ENCODE measurements at regions not wholly inside any gene's neighbourhood (a gene's known extent, or its start where the extent isn't known, plus 50 kb on each side); places are given as distances from the start of the nearest gene placed in this dataset.

GRCh38 chr20:6693178-6693807, 74.2 kb upstream of the BMP2 start:
- DNase-seq (ENCODE audit: low spot score): no peak

GRCh38 chr20:6692566-6693173, 74.8 kb upstream of the BMP2 start:
- no peak for DNase-seq (ENCODE audit: low spot score)

GRCh38 chr20:6691516-6691915, 76.0 kb upstream of the BMP2 start:
- DNase-seq (ENCODE audit: low spot score): no peak

GRCh38 chr20:6689339-6689973, 78.0 kb upstream of the BMP2 start:
- no peak for DNase-seq (ENCODE audit: low spot score)

- DNase-seq (ENCODE audit: low spot score): no peak
Measured at GRCh38 chr20:6686171-6686570, 81.3 kb upstream of the BMP2 start.

- DNase-seq (ENCODE audit: low spot score): no peak
Measured at GRCh38 chr20:6685626-6686025, 81.9 kb upstream of the BMP2 start.

GRCh38 chr20:6685181-6685582, 82.3 kb upstream of the BMP2 start:
- DNase-seq (ENCODE audit: low spot score): no peak

GRCh38 chr20:6683021-6683977, 84.2 kb upstream of the BMP2 start:
- DNase-seq (ENCODE audit: low spot score): no peak

- DNase-seq (ENCODE audit: low spot score): no peak
Measured at GRCh38 chr20:6680854-6681253, 86.6 kb upstream of the BMP2 start.

GRCh38 chr20:6680441-6680840, 87.0 kb upstream of the BMP2 start:
- DNase-seq (ENCODE audit: low spot score): no peak

GRCh38 chr20:6679086-6679485, 88.4 kb upstream of the BMP2 start:
- no peak for DNase-seq (ENCODE audit: low spot score)

GRCh38 chr20:6678101-6678500, 89.4 kb upstream of the BMP2 start:
- no peak for DNase-seq (ENCODE audit: low spot score)

- no peak for DNase-seq (ENCODE audit: low spot score)
Measured at GRCh38 chr20:6674831-6675230, 92.7 kb upstream of the BMP2 start.

GRCh38 chr20:6673071-6673470, 94.4 kb upstream of the BMP2 start:
- DNase-seq (ENCODE audit: low spot score): no peak

GRCh38 chr20:6671829-6672228, 95.7 kb upstream of the BMP2 start:
- no peak for DNase-seq (ENCODE audit: low spot score)

- no peak for DNase-seq (ENCODE audit: low spot score)
Measured at GRCh38 chr20:6668546-6668945, 98.9 kb upstream of the BMP2 start.

- no peak for DNase-seq (ENCODE audit: low spot score)
Measured at GRCh38 chr20:6665621-6666355, 101.7 kb upstream of the BMP2 start.

- no peak for DNase-seq (ENCODE audit: low spot score)
Measured at GRCh38 chr20:6665161-6665560, 102.3 kb upstream of the BMP2 start.

GRCh38 chr20:6664574-6664973, 102.9 kb upstream of the BMP2 start:
- DNase-seq (ENCODE audit: low spot score): no peak

GRCh38 chr20:6663751-6664388, 103.6 kb upstream of the BMP2 start:
- DNase-seq (ENCODE audit: low spot score): no peak

- no peak for DNase-seq (ENCODE audit: low spot score)
Measured at GRCh38 chr20:6663104-6663503, 104.4 kb upstream of the BMP2 start.
